GM21367 (cell line): ENCODE measurements at regions not wholly inside any gene's neighbourhood (a gene's known extent, or its start where the extent isn't known, plus 50 kb on each side); places are given as distances from the start of the nearest gene placed in this dataset.

Source experiments
- ATAC-seq: cut with Tn5 transposase; IDR thresholded peaks from one replicate; pipeline ENCODE4 v1.9.1; 2021; ENCODE audit not compliant: unreplicated experiment

DNA sequence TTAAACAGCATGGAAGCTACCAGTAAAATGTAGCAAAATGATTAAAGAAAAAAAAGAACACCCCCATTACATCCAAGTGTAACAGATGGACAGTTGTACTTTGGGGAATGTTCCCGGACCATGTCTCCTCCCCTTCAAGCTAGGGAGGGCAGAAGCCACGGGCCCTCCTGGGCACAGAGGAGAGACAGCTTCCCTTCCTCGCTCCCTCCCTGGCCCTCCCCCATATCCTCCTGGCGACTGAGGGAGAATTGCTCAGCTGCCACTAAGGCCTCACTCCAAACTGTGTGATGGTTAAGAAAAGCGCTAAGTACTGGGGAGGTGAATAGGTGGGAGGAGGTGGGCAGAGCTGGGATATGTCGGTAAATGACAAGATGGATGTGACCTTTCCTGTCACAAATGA, 358.0 kb downstream of the HRH4 start:
- no peak for ATAC-seq

DNA sequence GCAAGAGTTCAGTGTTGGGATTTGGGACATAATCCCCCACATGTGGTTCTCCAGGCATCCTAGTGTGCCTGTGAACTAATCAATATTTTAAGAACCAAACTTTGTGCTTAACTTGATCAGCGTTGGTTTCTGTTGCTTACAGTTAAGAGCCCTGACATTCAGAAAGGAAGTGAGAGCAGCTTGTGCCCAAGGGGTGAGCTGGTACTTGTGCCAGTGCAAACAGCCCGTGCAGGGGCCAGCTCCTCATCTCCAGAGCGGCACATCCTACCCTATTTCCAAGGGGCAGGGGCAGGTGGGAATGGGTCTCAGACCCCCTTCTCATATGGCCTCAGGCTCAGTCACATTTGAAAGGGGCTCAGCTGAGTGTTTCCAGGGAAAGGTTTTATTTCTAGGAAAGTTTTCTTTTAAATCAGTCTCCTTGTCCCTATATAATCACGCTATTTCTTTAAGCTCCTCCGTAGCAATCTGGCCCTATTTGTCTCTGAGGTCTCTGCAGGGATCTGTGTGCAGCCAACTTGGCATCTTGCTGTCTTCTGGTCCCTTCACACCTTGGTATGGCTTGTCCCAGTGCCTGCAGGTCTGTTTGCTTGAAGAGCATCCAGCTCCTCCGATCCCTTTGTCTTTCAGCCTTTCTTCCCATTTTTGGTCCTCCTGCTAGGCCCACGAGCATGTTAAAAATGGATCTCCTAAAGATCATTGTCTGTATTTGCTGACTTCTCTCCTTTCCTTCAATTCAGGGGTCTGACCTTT, 358.9 kb downstream of the HRH4 start:
- ATAC-seq, result no peak

DNA sequence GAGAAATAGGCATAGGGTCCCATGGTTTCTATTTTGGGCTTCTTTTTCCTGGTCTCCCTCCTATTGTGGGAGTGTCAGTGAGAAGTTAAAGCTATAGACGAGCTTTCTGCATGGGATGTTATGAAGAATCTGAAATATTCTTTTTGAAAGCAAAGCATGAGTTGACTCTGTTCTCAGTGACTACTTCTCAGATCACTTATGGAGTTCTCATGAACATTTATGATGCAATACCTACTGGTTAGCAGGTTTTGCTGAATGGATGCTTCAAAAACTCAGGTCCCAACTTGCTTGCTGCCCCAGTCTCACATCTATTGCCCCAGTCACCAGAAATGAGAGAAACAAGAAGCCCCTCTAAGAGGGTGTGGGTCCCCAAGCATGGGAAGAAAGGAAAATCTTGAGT, 365.0 kb downstream of the HRH4 start:
- no peak for ATAC-seq

- ATAC-seq, result no peak
These were observed 366.2 kb downstream of the HRH4 start for GRCh38 chr18:24826605-24827004.

DNA sequence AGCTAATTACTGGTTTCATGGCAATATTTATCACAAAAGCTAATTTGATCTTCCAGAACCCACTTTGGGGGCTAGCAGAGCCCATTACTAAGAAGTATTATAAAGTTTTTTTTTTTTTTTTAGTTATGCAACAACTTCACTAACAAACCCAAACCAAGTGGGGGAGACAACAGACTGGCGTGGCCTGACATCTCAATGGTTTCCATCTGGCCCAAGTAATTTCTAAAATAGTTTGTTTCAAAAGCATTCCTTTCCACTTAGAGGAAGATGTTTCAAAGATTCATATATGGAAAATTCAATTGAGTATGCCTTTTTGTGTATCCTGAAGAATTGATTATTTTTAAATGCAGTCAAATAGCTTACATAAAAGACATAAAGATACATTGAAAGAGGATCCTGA, 367.1 kb downstream of the HRH4 start:
- ATAC-seq, result no peak

DNA sequence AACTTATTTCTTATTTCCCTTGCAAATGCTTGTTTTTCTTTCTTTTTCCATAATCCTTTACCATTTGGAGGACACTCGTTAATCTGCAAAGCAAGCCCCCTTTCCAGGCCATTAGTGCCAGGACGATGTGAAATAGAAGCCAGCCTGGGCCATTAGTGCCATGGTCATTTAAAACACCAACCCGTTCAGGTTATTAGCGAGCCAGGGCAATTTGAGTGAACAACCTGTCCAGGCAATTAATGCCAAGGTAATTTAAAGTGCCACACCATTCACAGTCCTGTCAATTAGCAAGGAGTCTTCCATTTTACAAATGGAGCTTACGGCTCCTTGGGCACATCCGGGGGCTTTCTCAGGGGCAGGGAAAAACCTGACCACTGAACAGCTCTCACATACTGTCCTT, 370.6 kb downstream of the HRH4 start:
- ATAC-seq, result no peak

GRCh38 chr18:24831871-24832665, 371.6 kb downstream of the HRH4 start:
- ATAC-seq, result no peak

- no peak for ATAC-seq
These were observed 375.3 kb downstream of the HRH4 start for GRCh38 chr18:24835751-24836150.

- no peak for ATAC-seq
These were observed 376.6 kb downstream of the HRH4 start for GRCh38 chr18:24837066-24837465.

DNA sequence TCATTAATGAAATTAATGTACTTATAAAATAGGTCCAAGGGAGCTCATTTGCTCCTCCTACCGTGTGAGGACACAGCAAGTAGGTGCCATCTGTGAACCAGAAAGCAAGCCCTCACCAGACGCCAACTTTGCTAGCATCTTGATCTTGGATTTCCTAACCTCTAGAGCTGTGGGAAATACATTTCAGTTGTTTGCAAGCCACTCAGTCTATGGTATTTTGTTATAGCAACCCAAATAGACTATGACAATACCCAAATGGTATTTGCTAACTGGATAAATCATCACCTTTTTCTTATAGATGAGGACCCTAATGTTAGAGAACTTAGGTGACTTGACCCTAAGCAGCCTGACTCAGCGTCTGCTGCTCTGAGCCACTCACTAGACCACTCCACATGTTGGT, 379.6 kb downstream of the HRH4 start:
- ATAC-seq, result no peak

GRCh38 chr18:24840640-24841039, 380.2 kb downstream of the HRH4 start:
- no peak for ATAC-seq

GRCh38 chr18:24841536-24841935, 381.1 kb downstream of the HRH4 start:
- no peak for ATAC-seq

- ATAC-seq, result no peak
These were observed 382.7 kb downstream of the HRH4 start for GRCh38 chr18:24843123-24843522.

GRCh38 chr18:24846138-24846537, 385.7 kb downstream of the HRH4 start:
- no peak for ATAC-seq

DNA sequence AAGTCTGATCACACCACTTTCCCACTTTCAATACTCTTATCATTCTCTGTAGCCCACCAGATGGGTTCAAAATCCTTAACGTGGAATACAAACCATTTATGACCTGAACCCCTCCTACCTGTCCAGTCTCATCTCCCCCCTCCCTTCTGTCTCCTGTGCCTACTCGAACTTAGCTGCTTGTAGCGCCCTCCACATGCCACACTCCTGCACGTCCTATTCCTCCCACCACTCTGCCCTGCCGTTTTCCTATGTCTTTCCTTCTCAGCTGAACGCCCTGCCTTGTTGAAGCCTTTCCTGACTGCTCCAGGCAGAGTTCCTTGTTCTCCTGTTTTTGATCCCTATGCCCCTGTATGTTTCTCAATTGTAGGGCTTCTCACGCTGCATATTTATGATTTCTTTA, 390.1 kb downstream of the HRH4 start:
- no peak for ATAC-seq

DNA sequence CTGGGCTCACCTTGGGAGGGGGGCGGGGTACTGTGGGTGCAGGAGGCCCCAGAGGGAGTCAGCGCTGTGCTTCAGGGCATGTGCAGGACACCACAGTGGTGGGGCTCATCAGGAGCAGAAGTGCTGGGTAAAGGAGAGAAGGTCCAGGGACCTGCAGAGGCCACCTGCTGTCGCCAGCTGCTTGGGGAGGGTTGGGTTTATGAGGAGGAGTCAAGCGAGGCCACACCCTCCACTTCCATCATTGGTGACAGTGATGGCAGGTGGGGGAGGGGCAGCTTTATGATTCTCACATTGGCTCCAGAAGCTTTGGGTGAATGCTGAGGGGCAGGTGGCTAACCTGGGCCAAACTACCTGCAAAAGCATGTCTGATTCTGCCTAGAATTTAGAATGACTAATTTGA, 392.6 kb downstream of the HRH4 start:
- ATAC-seq, result no peak

DNA sequence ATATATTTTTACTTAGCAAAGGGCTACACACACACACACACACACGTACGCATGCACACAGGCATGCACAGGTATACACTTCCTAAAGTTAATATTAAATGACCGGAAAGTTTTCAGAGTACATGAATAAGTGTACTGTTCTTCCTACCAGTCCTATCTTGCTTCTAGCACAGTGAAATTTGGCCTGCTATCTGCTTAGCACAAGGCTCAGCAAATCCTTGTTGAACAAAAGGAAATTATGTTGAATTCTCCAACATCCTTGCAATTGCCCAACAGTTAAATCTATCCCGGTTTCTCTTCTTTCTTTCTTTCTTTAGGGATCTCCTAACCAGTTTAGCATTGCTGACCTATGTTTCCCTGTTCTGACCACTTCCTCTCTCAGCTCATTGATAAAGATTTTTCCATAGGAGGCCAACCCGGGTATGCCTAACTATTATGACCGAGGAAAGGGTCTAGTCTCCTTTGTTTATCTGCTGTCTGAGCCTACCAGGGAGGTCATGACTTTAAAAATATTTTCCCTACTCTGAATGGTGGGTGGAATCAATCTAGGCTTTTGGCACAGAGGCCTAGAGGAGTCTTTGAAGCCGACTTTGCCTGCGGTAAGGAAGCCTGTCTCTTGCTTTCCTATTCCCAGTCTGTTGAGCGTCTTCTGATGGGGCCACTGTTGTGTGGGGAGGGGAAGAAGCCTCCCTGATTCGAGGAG, 400.7 kb downstream of the HRH4 start:
- ATAC-seq, result no peak

DNA sequence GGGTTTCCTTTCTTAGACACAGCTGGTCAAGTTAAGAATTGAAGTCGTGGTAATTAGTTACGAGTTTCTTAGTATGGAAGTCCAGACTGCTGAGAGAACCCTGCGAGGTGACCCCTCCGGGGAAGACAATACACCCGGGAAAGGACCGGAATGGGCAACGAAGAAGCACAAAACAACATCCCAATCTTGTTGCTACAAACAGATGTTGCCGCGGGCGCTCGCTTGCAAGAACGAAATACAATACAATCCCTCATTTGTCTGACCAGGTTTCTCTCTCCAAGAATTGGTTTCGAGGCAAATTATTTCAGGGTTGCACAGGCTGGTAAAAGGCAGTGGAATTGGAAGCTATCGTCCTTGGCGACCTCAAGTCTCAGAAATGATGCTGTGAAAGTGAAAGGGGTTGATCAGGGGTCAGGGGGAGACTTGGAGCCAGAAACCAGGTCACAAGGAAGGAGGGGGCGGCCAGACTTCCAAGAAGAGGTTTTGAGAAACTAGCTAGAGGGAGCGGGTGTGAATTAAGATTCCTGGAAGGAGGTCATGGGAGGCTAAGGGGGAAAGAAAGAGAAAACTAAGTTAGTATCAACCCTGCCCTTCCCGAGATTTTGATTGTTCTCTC, 401.9 kb downstream of the HRH4 start:
- no peak for ATAC-seq

GRCh38 chr18:24868311-24868710, 407.9 kb downstream of the HRH4 start:
- ATAC-seq, result no peak

- no peak for ATAC-seq
These were observed 408.4 kb downstream of the HRH4 start for GRCh38 chr18:24868760-24869237.

DNA sequence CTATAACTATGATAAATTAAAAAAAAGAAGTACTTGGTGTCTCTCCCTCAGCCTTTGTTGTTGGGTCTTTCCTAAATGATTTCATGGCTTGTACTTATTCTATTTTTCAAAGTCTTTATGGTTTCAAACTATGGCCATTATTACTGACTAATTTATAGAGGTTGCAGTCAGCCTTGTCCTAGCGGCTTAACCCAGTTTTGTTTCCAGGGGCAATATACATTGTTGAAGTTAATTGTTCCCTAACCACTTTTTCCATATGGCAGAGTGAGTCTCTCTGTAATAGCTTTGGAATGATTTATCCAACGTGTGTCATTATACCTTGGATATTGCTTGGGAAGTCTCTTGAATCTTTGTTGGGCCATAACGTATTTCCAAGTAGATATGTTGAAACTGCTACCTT, 408.8 kb downstream of the HRH4 start:
- ATAC-seq, result no peak
